ENCODE measurements at regions not wholly inside any gene's neighbourhood (a gene's known extent, or its start where the extent isn't known, plus 50 kb on each side); places are given as distances from the start of the nearest gene placed in this dataset.
A peak's percentile ranks its signal among the peaks of the same experiment; 100 is the strongest.

GRCh38 chr1:234936612-234937389 is 191.8 kb downstream of the TOMM20 start:
- Histone ChIP-seq H3K4me1 (ENCODE audit: insufficient read depth, low read length, poor library complexity, severe bottlenecking) (peaks cover 17% of the 10 kb centered on the region), H3K27ac (ENCODE audit: low read depth, low read length, poor library complexity, severe bottlenecking) (no peak overlapping the region), H3K9me2 (ENCODE audit: insufficient read depth, low read length) (no peaks in the 10 kb centered on the region), H3K4me2 (ENCODE audit: low read length) (no peak overlapping the region), H4K20me1 (ENCODE audit: insufficient read depth, low read length) (no peaks in the 10 kb centered on the region), H3K36me3 (ENCODE audit: insufficient read depth, low read length) (no peaks in the 10 kb centered on the region), H3K79me2 (ENCODE audit: insufficient read depth, low read depth, low read length) (no peaks in the 10 kb centered on the region), H3K9me3 (ENCODE audit: low read length) (no peaks in the 10 kb centered on the region), H2AFZ (ENCODE audit: low read length) (no peak overlapping the region; the same call in 1 of the 2 replicates), H3K4me3 (ENCODE audit: low read depth, low read length, poor library complexity, severe bottlenecking) (no peak overlapping the region)
- TF ChIP-seq CTCF (conservative IDR thresholded peaks at IDR 0.05; ENCODE audit: low read length) (no peak), EZH2phosphoT487 (IDR thresholded peaks at IDR 0.05; ENCODE audit: borderline replicate concordance, low read depth, low read length) (no peak)
- ChIA-PET CTCF (ENCODE audit: unreplicated experiment) (no interaction called here), POLR2A (no interaction called here)
- no TSS peak for BruUV-seq (replicated peaks)
- intact Hi-C loops (cut with micrococcal nuclease; ENCODE audit: unreplicated experiment), result no loop called here
- DNase-seq (ENCODE audit: low spot score), result no peak

- Histone ChIP-seq H3K4me2 (ENCODE audit: low read length) (no peak overlapping the region), H3K79me2 (ENCODE audit: insufficient read depth, low read depth, low read length) (no peaks in the 10 kb centered on the region), H3K4me3 (ENCODE audit: low read depth, low read length, poor library complexity, severe bottlenecking) (no peak overlapping the region), H3K36me3 (ENCODE audit: insufficient read depth, low read length) (no peaks in the 10 kb centered on the region), H3K27ac (ENCODE audit: low read depth, low read length, poor library complexity, severe bottlenecking) (no peak overlapping the region), H2AFZ (ENCODE audit: low read length) (no peak overlapping the region), H4K20me1 (ENCODE audit: insufficient read depth, low read length) (no peaks in the 10 kb centered on the region), H3K4me1 (ENCODE audit: insufficient read depth, low read length, poor library complexity, severe bottlenecking) (peaks cover 17% of the 10 kb centered on the region), H3K9me2 (ENCODE audit: insufficient read depth, low read length) (no peaks in the 10 kb centered on the region), H3K9me3 (ENCODE audit: low read length) (no peaks in the 10 kb centered on the region)
- BruUV-seq (replicated peaks), result no TSS peak
- TF ChIP-seq CTCF (conservative IDR thresholded peaks at IDR 0.05; ENCODE audit: low read length) (no peak), EZH2phosphoT487 (IDR thresholded peaks at IDR 0.05; ENCODE audit: borderline replicate concordance, low read depth, low read length) (no peak)
- CTCF ChIA-PET (ENCODE audit: unreplicated experiment), result no interaction called here
- intact Hi-C loops (cut with micrococcal nuclease; ENCODE audit: unreplicated experiment), result no loop called here
- no peak for DNase-seq (ENCODE audit: low spot score)
- POLR2A ChIA-PET, result interaction anchor here (0.7 to 2.3 kb wide), 3 partner anchors 9 to 136 kb away, joined by 3 to 14 read pairs (median 3); no protein-coding TSS in a partner anchor
Measured at GRCh38 chr1:234934611-234935033, 194.0 kb downstream of the TOMM20 start.

GRCh38 chr1:234933475-234933874 is 195.2 kb downstream of the TOMM20 start:
- no peaks in the 10 kb centered on the region for H3K9me3 ChIP-seq (ENCODE audit: low read length)
- CTCF ChIA-PET (ENCODE audit: unreplicated experiment), result no interaction called here
- H3K4me2 ChIP-seq (ENCODE audit: low read length), result peak overlapping the region; percentile 39
- peaks cover 24% of the 10 kb centered on the region for H3K4me1 ChIP-seq (ENCODE audit: insufficient read depth, low read length, poor library complexity, severe bottlenecking)
- no peaks in the 10 kb centered on the region for H3K9me2 ChIP-seq (ENCODE audit: insufficient read depth, low read length)
- H3K79me2 ChIP-seq (ENCODE audit: insufficient read depth, low read depth, low read length), result no peaks in the 10 kb centered on the region
- H3K4me3 ChIP-seq (ENCODE audit: low read depth, low read length, poor library complexity, severe bottlenecking), result no peak overlapping the region
- H3K27ac ChIP-seq (ENCODE audit: low read depth, low read length, poor library complexity, severe bottlenecking), result no peak overlapping the region
- peak; percentile 31 for DNase-seq (ENCODE audit: low spot score)
- H2AFZ ChIP-seq (ENCODE audit: low read length), result peak overlapping the region; percentile 43; the same call in 1 of the 2 replicates
- BruUV-seq (replicated peaks), result no TSS peak
- TF ChIP-seq EZH2phosphoT487 (IDR thresholded peaks at IDR 0.05; ENCODE audit: borderline replicate concordance, low read depth, low read length) (no peak), CTCF (conservative IDR thresholded peaks at IDR 0.05; ENCODE audit: low read length) (no peak)
- intact Hi-C loops (cut with micrococcal nuclease; ENCODE audit: unreplicated experiment), result no loop called here
- H4K20me1 ChIP-seq (ENCODE audit: insufficient read depth, low read length), result no peaks in the 10 kb centered on the region
- no peaks in the 10 kb centered on the region for H3K36me3 ChIP-seq (ENCODE audit: insufficient read depth, low read length)
- POLR2A ChIA-PET, result interaction anchor here (0.9 to 2.3 kb wide), 7 partner anchors 10 to 44 kb away, joined by 3 to 14 read pairs (median 4); no protein-coding TSS in a partner anchor

Measured in OCI-LY7 (cell line).